LoVo (cell line): ENCODE measurements at regions not wholly inside any gene's neighbourhood (a gene's known extent, or its start where the extent isn't known, plus 50 kb on each side); places are given as distances from the start of the nearest gene placed in this dataset.

Experiments
- DNase-seq: peaks from one replicate; pipeline ENCODE4 v3.0.0-alpha.2; 2016; ENCODE audit warnings: low spot score

- no peak for DNase-seq
Measured at GRCh38 chr9:23541976-23542375, 284.1 kb downstream of the ELAVL2 start.

DNA sequence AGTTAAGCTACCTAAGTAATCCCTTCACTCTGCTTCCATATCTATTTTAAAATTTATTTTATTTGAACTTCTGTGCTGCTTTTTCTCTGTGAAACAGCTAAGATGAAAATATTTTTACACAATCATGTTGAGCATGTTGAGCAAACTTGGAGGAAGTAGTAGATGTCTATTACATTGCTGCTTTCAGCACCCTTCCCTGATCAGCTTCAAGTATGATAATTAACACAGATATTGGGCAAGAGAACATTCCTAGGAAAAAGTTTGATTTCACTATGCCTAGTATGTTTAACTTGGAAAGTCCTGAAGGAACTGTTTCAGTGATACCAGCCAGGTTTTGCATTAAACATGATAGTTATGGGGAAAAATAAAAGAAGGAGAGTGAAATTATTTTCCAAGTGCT lies 283.6 kb downstream of the ELAVL2 start:
- no peak for DNase-seq

- no peak for DNase-seq
Measured at GRCh38 chr9:23542927-23543326, 283.1 kb downstream of the ELAVL2 start.

GRCh38 chr9:23543419-23543818 lies 282.6 kb downstream of the ELAVL2 start:
- no peak for DNase-seq

DNA sequence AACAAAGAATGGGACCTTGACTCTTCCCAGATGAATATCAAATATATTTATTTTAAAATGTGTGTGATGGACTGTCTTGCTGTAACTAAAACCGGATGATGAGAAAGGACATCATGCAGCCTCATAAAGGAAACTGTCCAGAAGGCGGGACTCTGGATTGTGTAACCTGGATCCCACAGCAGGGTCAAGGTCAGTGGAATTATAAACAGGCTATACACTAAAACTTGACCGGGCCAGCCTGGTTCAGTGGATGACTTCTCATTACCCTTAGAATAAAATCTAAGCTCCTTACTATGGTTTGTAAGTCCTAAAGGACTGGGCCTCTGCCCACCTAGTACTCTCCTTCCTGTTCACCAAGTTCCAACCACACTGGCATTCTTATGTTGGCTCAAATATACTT lies 280.3 kb downstream of the ELAVL2 start:
- no peak for DNase-seq

DNA sequence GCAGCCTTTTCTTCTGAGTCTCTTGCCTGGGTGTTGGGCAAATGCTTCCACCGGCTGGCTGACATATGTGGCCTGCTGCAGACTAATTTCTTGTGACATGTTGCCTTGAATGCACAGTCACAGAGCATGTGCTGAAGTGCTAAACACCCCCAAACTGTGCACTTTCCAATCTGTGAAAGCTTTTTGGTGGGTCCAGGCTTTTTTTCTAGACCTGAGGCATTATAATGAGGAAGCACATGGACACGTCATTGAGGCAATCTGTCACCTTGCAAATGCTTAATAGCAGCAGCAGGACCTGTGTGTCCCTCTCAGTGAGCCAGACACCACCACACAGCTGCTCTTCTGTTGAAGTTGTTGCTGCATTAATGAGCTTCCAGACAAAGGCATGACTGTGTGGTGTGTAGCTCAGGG lies 274.7 kb downstream of the ELAVL2 start:
- DNase-seq: no peak

DNA sequence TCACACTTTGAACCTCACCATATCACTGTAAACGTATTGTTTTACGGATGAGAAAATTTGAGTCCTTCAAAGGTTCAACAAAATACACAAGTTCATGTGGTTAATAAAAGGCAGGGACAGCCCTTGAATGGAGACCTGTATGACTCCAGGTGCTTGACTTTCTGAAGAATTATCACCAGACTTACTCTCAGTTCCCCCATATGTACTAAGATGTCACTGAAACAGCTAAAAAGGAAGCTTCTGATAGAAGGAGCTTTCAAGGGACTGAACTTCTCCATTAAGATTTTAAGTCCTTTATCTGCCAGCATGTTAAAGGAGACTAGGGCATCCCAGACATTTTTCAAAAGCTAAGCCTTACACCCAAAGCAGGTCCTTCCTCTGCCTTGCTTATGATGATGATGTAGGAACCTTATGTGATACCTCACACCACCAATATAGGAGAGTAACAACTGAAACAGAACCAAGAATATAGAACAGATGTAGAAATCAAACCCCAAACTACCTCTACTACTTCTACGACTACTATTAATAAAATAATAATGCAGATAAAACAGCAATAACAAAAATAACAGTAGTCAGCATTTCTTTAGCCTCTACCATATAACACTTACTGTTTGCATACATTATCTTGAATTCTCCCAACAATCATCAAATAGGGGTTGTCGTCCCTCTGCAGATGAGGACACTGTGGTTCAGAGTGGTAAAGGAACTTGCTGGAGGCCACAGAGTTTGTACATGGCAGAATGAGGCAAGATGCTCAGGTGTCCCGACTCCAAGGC lies 273.9 kb downstream of the ELAVL2 start:
- DNase-seq: no peak

DNA sequence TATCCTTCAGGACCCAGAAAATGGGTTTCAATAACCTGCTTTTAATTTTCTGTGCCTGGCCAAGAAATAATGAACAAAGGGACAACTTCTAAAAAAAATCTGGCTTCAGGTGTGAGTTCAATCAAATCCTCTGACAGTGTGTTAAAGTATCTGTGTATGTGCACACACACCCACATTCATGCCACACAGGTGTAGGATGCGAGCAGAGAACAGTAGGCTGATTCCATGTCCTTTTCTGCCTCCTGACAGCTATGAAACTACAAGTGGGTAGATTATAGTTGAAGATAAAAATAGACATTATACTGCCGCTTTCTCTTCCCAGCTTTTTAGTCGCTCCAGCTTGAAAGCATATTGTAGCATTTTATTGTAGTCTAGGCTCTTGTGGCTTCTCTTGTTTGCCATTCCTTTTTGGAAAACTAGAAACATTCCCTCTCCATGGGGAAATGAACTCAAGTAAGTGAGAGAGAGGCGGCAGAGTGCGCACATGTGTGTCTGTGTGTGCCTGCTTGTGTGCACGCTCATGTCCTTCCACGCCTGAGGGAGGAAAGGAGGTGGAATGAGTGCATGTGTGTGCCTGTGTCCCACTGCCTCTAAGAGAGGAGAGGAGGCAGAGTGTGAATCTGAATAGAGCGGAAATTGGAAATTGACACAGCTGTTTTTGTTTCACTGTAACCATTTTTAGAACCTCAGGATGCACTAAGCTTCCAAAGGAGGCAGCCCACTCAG lies 273.0 kb downstream of the ELAVL2 start:
- no peak for DNase-seq

GRCh38 chr9:23554686-23555085 lies 271.4 kb downstream of the ELAVL2 start:
- no peak for DNase-seq

- no peak for DNase-seq
Measured at GRCh38 chr9:23555851-23556250, 270.2 kb downstream of the ELAVL2 start.

- DNase-seq: no peak
Measured at GRCh38 chr9:23556459-23556858, 269.6 kb downstream of the ELAVL2 start.

GRCh38 chr9:23557689-23558088 lies 268.4 kb downstream of the ELAVL2 start:
- DNase-seq: no peak

DNA sequence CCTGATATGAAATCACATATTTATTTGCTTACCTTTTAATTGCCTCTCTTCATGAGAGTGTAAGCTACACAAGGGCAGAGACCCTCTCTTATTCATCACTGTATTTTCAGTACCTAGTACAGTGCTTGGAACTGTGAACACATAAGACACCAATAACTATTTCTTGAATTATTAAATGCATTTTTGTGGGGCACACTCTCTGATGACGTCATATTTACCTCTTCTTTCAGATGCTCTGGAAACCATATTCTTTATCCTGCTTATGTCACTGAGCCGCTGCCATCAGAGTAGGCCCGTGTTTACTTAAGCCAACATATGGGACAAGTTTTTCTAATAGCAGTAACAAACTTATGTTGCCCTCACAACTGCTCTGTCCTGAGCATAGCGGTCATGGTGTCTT lies 266.5 kb downstream of the ELAVL2 start:
- DNase-seq: no peak

DNA sequence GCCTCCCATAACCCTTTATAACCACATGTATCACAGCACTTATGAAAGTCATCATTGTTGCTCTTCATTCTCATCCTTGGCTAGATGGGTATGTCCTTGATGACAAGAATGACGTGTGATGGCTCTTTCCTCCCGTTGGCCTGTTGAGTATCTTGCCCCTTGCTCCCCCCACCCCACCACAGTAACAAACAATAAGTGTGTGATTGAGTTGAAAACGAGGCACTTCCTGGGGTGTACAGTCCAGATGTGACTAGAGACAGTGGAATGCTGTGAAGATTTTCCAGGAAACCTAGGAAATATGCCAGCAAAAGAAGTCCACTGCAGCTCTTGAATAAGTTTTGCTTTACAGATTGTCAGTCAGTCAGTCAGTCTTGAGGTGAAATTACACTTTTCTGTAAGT lies 262.5 kb downstream of the ELAVL2 start:
- DNase-seq: no peak

- no peak for DNase-seq
Measured at GRCh38 chr9:23567516-23568165, 258.4 kb downstream of the ELAVL2 start.

DNA sequence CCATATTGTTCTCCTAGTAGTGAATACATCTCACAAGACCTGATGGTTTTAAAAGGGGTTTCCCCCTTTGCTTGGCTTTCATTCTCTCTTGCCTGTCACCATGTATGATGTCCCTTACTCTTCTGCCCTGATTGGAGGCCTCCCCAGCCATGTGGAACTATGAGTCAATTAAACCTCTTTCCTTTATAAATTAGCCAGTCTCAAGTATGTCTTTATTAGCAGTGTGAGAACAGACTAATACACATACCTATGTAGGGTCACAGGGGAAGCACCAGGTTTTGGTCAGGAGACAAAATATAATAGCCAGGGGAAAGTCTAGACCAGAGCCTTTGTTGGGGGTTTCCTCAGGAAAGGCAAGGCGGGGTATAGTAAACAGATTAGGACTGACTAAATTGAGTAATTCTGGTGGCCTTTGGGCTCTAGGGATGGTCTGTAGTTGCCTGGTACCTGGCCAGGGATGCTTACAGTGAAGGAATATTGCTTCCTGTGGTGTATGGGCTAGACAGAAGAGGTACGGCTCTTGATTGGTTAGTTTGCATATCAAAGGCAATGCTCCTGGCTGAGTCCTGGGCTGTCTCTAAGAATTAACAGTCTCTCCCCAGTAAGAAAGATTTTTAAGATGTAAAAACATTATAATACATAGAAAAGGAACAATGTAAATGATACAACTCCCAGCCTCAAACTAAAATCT lies 254.5 kb downstream of the ELAVL2 start:
- no peak for DNase-seq

GRCh38 chr9:23573800-23574199 lies 252.2 kb downstream of the ELAVL2 start:
- DNase-seq: no peak

DNA sequence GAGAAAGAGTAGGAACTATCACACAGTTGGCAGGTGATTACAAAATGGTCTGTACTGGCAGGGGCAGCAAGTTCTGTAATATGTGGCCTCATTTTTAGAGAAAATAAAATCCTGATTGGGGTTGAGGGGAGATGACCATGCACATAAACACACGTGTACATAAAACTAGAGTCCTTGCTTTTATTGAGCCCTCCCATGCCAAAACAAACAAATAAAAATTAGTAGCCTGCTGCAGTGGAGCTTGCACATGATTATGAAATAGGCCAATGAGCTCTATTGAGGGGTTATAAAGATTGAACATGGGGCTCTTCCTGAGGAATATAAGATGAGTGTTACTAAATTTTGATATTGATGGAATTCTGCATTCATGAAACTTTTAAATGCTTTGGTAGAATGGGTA lies 248.4 kb downstream of the ELAVL2 start:
- no peak for DNase-seq

DNA sequence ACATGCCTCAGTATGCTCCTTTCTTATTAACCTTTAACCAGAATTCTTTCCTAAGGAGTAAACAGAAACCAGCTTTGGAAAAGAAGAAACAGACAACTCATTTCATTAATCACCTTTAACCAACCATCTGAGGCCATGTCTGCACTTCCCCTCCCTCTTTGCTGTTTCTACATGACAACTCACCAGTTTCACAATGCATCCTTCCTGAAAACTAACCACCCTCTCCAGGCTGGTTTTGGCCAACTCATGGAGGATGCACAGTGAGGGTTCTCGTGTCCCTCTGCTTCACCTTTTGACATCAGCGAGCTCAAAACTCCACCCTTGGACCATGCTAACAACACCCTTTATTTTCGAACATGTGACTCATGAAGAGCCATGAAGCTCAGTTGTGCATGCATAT lies 244.1 kb downstream of the ELAVL2 start:
- DNase-seq: no peak

DNA sequence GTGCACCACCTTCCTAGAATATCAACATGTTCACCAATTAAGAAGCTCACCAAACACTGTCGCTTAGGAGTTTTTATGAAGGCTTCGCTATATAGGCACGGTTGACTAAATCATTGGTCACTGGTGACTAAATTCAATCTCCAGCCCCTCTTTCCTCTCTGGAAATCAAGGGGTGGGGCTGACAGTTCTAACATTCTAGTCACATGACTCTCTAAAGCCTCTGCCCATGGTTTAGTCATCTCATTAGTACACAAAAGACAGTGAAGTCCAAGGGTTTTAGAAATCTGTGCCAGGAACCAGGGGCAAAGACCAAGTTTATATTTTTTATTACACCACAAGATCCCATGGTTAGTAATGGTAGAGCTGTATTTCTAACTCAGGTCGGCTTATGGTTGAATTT lies 243.2 kb downstream of the ELAVL2 start:
- DNase-seq: peak; percentile 19

- no peak for DNase-seq
Measured at GRCh38 chr9:23586906-23587305, 239.1 kb downstream of the ELAVL2 start.

- no peak for DNase-seq
Measured at GRCh38 chr9:23587433-23587832, 238.6 kb downstream of the ELAVL2 start.

- no peak for DNase-seq
Measured at GRCh38 chr9:23587903-23588302, 238.1 kb downstream of the ELAVL2 start.
